Astrocyte of the spinal cord (primary cell): ENCODE measurements at regions not wholly inside any gene's neighbourhood (a gene's known extent, or its start where the extent isn't known, plus 50 kb on each side); places are given as distances from the start of the nearest gene placed in this dataset.

ENCODE experiments used
- DNase-seq: peaks from one replicate; pipeline ENCODE4 v3.0.0; 2011; ENCODE audit warnings: low read depth, low spot score
- H3K4me3 ChIP-seq: 2 replicates; pipeline ENCODE4 v1.5.1; 2011; ENCODE audit warnings: low read depth, mild to moderate bottlenecking, low read length, moderate library complexity
- in situ Hi-C: cut with HindIII; loops from 2 replicates; pipeline ENCODE4 v1.10.0; 2017; ENCODE audit warnings: low sequenced_read_pairs
- TF ChIP-seq, protein P1 (sequence below): IDR thresholded peaks from 2 replicates; pipeline ENCODE4 v1.5.1; 2012; ENCODE audit warnings: low read depth, mild to moderate bottlenecking, low read length, inconsistent platforms

DNA sequence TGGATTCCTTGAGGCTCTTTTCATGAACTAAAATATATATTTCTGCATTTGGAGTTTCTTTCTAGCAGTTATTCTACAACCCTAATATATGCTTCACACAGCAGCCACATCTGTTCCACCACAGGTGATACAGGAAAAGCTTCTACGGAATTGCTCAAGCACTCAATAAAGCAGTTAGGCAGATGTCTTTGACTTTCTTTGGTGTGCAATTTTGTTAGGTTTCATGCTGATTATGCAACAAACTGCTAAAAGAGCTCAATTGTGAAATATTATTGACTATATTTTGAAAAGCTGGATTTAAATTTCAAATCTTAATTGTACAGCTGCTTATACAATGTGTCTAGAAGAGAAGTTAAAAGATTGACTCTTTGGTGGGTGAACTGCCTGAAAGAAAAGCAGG lies 1055.6 kb upstream of the FBXO33 start:
- in situ Hi-C loops = no loop called here

DNA sequence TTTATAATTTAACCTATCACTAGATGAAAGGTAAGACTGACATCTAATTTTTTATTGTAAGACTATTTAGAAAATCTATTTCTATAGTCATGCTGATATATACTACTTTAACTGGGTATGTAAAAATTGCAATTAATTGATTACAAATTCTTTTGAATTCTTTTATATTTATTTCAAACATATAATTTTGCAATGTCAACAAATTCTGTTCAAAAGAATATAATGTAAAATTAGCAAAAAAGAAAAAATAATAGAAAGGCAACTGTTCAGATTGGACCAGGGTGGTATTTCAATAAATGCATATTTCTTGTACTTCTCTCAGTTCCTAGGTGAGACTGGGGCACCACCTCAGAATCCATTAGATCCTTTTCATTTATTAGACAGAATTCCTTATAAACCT lies 1053.5 kb upstream of the FBXO33 start:
- H3K4me3 ChIP-seq = no peak overlapping the region
- TF ChIP-seq, protein P1, sequence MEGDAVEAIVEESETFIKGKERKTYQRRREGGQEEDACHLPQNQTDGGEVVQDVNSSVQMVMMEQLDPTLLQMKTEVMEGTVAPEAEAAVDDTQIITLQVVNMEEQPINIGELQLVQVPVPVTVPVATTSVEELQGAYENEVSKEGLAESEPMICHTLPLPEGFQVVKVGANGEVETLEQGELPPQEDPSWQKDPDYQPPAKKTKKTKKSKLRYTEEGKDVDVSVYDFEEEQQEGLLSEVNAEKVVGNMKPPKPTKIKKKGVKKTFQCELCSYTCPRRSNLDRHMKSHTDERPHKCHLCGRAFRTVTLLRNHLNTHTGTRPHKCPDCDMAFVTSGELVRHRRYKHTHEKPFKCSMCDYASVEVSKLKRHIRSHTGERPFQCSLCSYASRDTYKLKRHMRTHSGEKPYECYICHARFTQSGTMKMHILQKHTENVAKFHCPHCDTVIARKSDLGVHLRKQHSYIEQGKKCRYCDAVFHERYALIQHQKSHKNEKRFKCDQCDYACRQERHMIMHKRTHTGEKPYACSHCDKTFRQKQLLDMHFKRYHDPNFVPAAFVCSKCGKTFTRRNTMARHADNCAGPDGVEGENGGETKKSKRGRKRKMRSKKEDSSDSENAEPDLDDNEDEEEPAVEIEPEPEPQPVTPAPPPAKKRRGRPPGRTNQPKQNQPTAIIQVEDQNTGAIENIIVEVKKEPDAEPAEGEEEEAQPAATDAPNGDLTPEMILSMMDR = no peak
- in situ Hi-C loops = no loop called here
- DNase-seq = no peak

More for the DNA sequence above, 1055.6 kb upstream of the FBXO33 start:
- no peak for DNase-seq
- no peak overlapping the region for H3K4me3 ChIP-seq
- TF ChIP-seq, protein P1 = no peak

DNA sequence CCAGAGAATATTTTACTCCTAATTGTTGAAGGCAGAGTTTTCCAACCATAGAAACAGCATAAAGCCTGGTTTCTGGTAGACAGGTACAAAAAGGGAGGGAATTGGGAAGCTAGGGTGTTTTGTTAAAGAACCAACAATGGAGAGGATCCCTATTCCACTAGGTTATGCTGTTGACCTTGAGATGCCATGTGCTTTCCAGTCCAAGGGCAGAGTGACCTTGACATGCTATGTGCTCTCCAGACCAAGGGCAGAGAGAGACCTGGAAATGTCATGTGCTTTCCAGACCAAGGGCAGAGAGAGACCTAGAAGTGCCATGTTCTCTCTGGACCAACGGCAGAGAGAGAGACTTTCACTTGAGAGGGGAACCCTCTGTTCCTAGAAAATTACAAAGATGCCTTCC lies 1043.8 kb upstream of the FBXO33 start:
- TF ChIP-seq, protein P1 = no peak
- no peak overlapping the region for H3K4me3 ChIP-seq
- in situ Hi-C loops = no loop called here
- no peak for DNase-seq

DNA sequence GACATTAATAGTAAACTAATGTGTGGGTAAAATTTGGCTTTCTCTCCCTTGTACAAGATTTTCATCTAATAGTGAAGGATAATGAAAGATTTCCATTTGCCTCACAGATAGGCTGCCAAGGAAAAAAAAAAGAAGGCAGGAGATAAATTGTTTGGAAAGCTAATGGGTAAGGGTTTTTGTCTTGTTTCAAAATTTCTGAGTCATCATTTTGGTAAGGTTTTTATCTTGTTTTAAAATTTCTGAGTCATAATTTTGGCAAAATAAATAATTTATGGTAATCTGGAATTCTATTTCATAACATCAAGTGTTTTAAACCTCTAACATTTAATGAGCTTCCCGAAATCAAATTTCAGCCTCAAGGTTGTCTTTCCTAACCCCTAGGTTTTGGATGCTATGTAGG lies 1035.7 kb upstream of the FBXO33 start:
- in situ Hi-C loops = no loop called here
- H3K4me3 ChIP-seq = no peak overlapping the region
- TF ChIP-seq, protein P1 = no peak
- no peak for DNase-seq

DNA sequence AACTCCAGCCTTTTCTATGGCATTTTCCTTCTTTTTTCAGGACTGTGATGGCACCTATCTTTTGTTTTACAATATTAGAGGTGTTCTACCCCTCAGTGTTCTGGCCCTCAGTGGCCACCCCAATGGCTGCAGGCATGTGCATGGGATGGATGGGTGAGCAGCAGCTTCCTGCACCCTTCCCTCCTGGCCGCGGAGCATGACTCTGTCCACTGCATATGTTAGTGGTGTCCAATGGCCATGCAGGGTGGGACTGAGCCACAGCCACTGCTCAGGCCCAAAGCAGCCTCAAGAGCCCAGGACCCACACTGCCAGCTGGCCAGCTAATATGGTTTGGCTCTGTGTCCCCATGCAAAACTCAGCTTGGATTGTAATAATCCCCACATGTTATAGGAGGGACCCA lies 1032.3 kb upstream of the FBXO33 start:
- in situ Hi-C loops = no loop called here
- no peak overlapping the region for H3K4me3 ChIP-seq
- TF ChIP-seq, protein P1 = no peak
- no peak for DNase-seq

DNA sequence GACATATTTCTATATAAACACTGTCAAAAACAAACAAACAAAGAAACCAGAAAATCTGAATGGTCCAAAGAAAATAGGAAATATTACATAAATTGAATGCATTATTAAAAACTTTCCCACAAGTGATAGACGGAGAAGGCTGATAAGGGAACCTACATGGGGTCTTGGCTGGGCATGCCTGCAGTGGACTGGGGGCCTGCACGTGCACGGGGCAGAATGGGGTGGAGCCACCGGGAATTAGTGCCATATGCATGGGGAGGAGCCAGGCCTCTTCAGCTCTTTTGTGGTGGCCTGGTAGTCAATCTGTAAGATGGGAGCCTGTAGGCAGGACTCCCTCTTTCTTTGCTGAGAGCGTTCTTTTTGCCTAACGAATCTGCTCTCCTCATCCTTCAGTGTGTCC lies 1031.7 kb upstream of the FBXO33 start:
- TF ChIP-seq, protein P1 = no peak
- DNase-seq = no peak
- in situ Hi-C loops = no loop called here
- no peak overlapping the region for H3K4me3 ChIP-seq

DNA sequence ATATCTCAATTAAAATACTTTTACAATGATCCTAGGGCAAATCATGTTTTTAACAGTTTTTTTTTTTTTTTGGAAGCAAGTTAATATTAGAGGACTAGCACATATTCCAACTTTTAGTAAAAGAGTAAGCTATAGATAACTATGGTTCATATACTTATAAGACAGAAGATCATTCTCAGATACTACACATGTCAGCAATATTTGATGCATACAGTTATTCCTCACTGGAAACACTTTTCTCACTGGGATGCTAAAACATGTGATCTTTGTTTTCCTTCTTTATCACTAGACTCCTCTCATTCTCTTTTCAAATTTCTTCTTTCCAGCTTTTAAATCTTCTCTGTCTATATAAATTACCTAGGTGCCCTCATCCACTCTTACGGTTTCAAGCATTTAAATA lies 1020.4 kb upstream of the FBXO33 start:
- H3K4me3 ChIP-seq = no peak overlapping the region
- TF ChIP-seq, protein P1 = no peak
- in situ Hi-C loops = no loop called here
- no peak for DNase-seq
